ENCODE measurements at regions not wholly inside any gene's neighbourhood (a gene's known extent, or its start where the extent isn't known, plus 50 kb on each side); places are given as distances from the start of the nearest gene placed in this dataset.
A peak's percentile ranks its signal among the peaks of the same experiment; 100 is the strongest.
"Not testable (repeated sequence)": the region's sequence is repeated elsewhere in the genome, so short reads cannot be mapped to it uniquely, and the experiment has no call there.

DNA sequence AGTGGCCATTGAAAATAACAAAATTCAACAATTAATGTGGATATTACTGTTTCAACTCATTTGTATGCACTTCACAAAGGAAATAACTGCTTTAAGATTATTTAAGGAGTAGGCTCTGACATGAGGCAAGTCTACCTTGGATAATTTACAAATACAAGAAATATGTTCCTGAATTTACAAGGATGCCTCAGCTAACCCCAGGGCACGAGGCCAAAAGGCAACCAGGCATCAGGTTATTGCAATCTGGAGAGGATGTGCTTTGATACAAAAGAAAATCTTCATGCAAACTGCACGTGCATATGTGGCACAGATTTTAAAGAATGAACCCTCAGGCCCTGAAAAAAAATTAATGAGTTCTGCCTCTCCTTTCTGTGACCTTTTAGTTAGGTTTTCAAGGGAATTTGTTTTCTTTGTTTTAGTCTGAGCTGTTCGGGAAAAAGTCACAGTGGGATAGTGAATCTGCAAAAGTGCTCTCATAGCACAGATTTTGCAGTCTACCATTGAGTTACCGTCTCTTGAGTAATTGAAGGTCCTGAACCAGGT, 1304.2 kb upstream of the ADGRL4 start:
- DNase-seq (no peak), ATAC-seq (ENCODE audit: insufficient read depth, low FRiP score) (no peak)
- Histone ChIP-seq H3K4me1 (ENCODE audit: control insufficient read depth in 5 of 5, insufficient read depth in 5 of 5, low read length in 5 of 5) (no peaks in the 10 kb centered on the region), H3K27ac (ENCODE audit: low read depth in 1 of 2, low read length in 1 of 2) (no peak overlapping the region), H3K9me3 (ENCODE audit: control insufficient read depth in 4 of 4, insufficient read depth in 3 of 4, low read length in 3 of 4) (no peaks in the 10 kb centered on the region), H3K36me3 (ENCODE audit: control insufficient read depth in 4 of 4, insufficient read depth in 4 of 4, low read length in 4 of 4) (no peaks in the 10 kb centered on the region), H3K4me3 (no peak overlapping the region), H3K9ac (ENCODE audit: insufficient read depth in 1 of 2, low read length in 2 of 2) (no peak overlapping the region), H3K27me3 (ENCODE audit: control insufficient read depth in 3 of 3, insufficient read depth in 3 of 3, low read length in 2 of 3) (no peaks in the 10 kb centered on the region)
- TF ChIP-seq, protein P1, sequence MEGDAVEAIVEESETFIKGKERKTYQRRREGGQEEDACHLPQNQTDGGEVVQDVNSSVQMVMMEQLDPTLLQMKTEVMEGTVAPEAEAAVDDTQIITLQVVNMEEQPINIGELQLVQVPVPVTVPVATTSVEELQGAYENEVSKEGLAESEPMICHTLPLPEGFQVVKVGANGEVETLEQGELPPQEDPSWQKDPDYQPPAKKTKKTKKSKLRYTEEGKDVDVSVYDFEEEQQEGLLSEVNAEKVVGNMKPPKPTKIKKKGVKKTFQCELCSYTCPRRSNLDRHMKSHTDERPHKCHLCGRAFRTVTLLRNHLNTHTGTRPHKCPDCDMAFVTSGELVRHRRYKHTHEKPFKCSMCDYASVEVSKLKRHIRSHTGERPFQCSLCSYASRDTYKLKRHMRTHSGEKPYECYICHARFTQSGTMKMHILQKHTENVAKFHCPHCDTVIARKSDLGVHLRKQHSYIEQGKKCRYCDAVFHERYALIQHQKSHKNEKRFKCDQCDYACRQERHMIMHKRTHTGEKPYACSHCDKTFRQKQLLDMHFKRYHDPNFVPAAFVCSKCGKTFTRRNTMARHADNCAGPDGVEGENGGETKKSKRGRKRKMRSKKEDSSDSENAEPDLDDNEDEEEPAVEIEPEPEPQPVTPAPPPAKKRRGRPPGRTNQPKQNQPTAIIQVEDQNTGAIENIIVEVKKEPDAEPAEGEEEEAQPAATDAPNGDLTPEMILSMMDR (IDR thresholded peaks at IDR 0.05; ENCODE audit: control extremely low read depth, extremely low read depth): no peak
- 67 to 71% methylated on average over 4 of the region's 4 CpGs for WGBS, 2 donors

DNA sequence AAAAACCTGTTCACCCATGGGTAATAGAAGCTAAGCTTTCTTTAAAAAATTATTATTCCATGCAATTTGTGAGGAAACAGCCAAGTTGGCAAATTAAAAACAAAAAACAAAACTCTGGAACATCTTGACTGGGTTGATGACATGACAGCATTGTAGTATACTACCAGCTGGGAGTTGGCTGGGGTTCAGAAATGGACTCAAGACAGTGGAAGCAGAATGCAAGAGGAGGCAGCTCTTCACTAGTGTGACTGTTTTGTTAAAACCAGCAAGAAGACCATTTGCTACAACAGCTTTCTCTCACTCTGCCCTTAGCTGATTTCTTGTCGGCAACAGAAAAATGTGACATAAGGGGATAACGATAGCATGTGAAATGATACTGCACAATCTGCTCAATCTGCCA, 1298.9 kb upstream of the ADGRL4 start:
- no peaks in the 10 kb centered on the region for H3K4me1 ChIP-seq (ENCODE audit: control insufficient read depth in 5 of 5, insufficient read depth in 5 of 5, low read length in 5 of 5)
- H3K9ac ChIP-seq (ENCODE audit: insufficient read depth in 1 of 2, low read length in 2 of 2): no peak overlapping the region
- ATAC-seq (ENCODE audit: insufficient read depth, low FRiP score): no peak
- DNase-seq: peak in 2 of 3 donors; percentile 11 to 29
- H3K36me3 ChIP-seq (ENCODE audit: control insufficient read depth in 4 of 4, insufficient read depth in 4 of 4, low read length in 4 of 4): no peaks in the 10 kb centered on the region
- no peak overlapping the region for H3K27ac ChIP-seq (ENCODE audit: low read depth in 1 of 2, low read length in 1 of 2)
- TF ChIP-seq, protein P1 (IDR thresholded peaks at IDR 0.05; ENCODE audit: control extremely low read depth, extremely low read depth): no peak
- no peaks in the 10 kb centered on the region for H3K9me3 ChIP-seq (ENCODE audit: control insufficient read depth in 4 of 4, insufficient read depth in 3 of 4, low read length in 3 of 4)
- no peak overlapping the region for H3K4me3 ChIP-seq
- WGBS, 2 donors: 71 to 73% methylated on average over 2 of the region's 2 CpGs
- no peaks in the 10 kb centered on the region for H3K27me3 ChIP-seq (ENCODE audit: control insufficient read depth in 3 of 3, insufficient read depth in 3 of 3, low read length in 2 of 3)

DNA sequence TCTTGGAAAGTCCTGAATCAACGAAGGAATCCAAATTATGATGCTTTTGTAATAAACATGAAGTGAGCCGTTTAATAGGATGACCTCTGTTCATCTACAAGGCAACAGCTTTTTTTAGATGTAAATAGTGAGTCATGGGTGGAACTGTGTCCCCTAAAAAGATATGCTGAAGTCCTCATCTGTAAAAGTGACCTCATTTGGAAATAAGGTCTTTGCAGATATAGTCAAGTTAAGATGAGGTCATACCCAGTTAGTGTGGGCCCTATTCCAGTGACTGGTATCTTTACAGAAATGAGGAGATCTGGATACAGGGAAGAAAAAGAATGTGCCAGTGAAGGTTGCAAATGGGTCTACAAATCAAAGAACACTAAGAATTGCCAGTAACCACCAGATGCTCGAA, 1287.3 kb upstream of the ADGRL4 start:
- 57 to 72% methylated on average over 3 of the region's 3 CpGs for WGBS, 2 donors
- TF ChIP-seq, protein P1 (IDR thresholded peaks at IDR 0.05; ENCODE audit: control extremely low read depth, extremely low read depth): no peak
- no peak for ATAC-seq (ENCODE audit: insufficient read depth, low FRiP score)

DNA sequence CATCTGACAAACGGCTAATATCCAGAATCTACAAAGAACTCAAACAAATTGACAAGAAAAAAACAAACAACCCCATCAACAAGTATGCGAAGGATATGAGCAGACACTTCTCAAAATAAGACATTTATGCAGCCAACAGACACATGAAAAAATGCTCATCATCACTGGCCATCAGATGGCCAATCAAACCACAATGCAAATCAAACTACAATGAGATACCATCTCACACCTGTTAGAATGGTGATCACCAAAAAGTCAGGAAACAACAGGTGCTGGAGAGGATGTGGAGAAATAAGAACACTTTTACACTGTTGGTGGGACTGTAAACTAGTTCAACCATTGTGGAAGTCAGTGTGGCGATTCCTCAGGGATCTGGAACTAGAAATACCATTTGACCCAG, 1282.2 kb upstream of the ADGRL4 start:
- H3K27ac ChIP-seq (ENCODE audit: low read depth in 1 of 2, low read length in 1 of 2); DNase-seq; ATAC-seq (ENCODE audit: insufficient read depth, low FRiP score); H3K36me3 ChIP-seq (ENCODE audit: control insufficient read depth in 4 of 4, insufficient read depth in 4 of 4, low read length in 4 of 4); H3K9ac ChIP-seq (ENCODE audit: insufficient read depth in 1 of 2, low read length in 2 of 2); H3K4me3 ChIP-seq; H3K27me3 ChIP-seq (ENCODE audit: control insufficient read depth in 3 of 3, insufficient read depth in 3 of 3, low read length in 2 of 3); H3K4me1 ChIP-seq (ENCODE audit: control insufficient read depth in 5 of 5, insufficient read depth in 5 of 5, low read length in 5 of 5); H3K9me3 ChIP-seq (ENCODE audit: control insufficient read depth in 4 of 4, insufficient read depth in 3 of 4, low read length in 3 of 4): not testable (repeated sequence)
- WGBS, 2 donors: 80 to 88% methylated on average over 3 of the region's 3 CpGs

More for the DNA sequence above, 1287.3 kb upstream of the ADGRL4 start:
- DNase-seq: no peak
- Histone ChIP-seq H3K9ac (ENCODE audit: insufficient read depth in 1 of 2, low read length in 2 of 2) (no peak overlapping the region), H3K27ac (ENCODE audit: low read depth in 1 of 2, low read length in 1 of 2) (no peak overlapping the region), H3K36me3 (ENCODE audit: control insufficient read depth in 4 of 4, insufficient read depth in 4 of 4, low read length in 4 of 4) (no peaks in the 10 kb centered on the region), H3K9me3 (ENCODE audit: control insufficient read depth in 4 of 4, insufficient read depth in 3 of 4, low read length in 3 of 4) (no peaks in the 10 kb centered on the region), H3K4me1 (ENCODE audit: control insufficient read depth in 5 of 5, insufficient read depth in 5 of 5, low read length in 5 of 5) (no peaks in the 10 kb centered on the region), H3K4me3 (no peak overlapping the region), H3K27me3 (ENCODE audit: control insufficient read depth in 3 of 3, insufficient read depth in 3 of 3, low read length in 2 of 3) (no peaks in the 10 kb centered on the region)

Measured in lung (tissue), 11 donors.